COLO668 (cell line): ENCODE measurements at regions not wholly inside any gene's neighbourhood (a gene's known extent, or its start where the extent isn't known, plus 50 kb on each side); places are given as distances from the start of the nearest gene placed in this dataset.

Experiments used
- DNase-seq: peaks from one replicate; lab custom pipeline; 2025; ENCODE audit not compliant: unreplicated experiment; lab: John Stamatoyannopoulos, UW

DNA sequence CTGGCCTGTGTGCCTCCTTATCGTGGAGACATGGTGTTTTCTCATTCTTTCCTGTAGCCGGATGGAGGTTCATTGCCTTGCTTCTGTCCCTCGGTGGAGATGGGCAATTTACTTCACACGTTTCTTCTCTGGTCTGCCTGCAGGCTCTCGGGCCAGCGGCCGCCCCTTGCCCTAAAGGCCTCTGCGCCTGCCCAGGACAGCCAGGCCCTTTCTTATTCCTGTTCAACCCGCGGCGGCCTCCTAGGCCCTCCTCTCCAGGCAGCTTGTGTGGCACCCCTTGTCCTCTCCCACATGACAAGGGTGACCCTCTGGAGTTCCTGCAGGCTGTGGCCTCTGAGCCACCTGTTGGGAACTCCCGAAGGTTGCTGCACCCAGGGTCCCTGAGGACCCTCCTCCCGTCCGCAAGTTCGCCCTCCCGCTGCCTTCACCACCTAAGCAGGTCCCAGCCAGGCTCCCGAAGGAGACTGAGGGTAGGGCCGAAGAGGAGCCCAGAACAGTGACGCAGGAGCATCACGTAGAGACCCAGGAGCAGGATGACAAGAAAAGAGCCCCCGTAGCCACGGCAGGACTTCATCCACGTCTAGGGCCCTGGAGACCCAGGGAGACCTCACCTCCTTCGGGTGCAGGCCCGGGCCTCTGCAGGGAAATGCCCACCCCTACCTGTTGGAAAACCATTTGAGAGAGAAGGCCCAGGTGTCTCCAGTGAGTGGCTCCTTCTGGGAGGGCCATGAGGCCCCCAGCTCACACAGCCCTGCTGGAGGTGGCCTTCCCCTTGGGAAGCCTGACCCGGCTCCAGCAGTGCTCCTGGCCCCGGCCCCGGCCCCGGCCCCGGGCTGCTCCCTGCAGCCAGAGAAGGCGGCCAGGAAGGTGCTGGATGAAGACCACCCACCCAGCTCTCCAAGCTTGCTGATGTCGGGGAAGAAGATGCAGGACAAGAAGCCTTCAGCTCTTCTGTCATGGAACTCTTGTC lies 291.4 kb downstream of the TLE4 start:
- no peak for DNase-seq

DNA sequence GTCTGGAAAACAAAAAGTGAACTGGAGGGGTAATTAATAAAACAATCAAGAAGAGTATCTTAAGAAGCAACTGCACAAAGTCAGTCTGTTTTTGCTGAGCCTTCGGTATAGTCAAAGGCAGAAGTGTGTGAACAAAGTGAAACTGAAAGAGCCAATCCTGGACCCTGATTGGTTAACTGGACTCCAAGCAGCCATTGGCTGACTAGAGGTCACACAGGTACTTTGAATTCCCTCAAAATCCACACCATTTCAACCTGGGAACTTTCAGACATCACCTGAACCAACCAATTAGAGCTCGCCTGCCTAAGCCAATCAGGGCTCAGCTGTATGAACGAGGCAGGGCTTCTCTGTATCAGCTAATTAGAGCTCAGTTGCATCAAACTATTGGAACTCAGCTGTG lies 286.7 kb downstream of the TLE4 start:
- no peak for DNase-seq

DNA sequence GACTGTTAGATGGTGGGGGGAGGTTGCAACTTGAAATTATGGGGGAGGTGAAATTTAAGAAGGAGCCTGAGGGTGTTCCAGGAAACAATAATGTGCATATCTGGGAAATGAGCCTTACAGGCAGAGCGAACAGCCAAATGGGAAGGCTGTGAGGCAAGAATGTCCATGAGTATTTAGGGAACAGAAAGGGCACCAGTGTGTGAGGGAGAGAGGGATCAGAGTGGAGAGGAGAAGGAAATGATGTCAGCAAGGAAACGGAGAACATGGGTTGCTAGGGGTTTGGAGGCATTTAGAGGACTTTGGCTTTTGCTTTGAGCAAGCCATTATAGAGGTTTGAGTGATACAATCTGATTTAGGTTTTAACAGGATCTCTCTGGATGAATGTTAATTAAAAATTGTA lies 285.4 kb downstream of the TLE4 start:
- no peak for DNase-seq

DNA sequence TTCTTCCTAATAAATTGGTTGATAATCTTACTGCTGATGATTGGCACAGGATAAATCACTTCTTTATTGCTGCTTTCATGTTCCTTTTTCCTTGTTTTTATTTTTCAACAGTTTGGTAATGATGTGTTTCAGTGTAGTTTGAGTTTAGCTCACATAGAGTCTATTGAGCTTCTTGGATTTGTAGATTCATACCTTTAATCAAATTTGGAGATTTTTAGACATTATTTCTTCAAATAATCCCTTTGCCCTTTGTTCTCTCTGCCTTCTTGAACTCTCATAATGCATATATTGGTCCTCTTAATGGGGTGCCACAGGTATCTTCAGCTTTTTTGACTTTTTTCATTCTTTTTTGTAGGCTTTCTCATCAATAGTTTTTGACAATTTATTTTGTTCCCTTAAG lies 275.3 kb downstream of the TLE4 start:
- no peak for DNase-seq

DNA sequence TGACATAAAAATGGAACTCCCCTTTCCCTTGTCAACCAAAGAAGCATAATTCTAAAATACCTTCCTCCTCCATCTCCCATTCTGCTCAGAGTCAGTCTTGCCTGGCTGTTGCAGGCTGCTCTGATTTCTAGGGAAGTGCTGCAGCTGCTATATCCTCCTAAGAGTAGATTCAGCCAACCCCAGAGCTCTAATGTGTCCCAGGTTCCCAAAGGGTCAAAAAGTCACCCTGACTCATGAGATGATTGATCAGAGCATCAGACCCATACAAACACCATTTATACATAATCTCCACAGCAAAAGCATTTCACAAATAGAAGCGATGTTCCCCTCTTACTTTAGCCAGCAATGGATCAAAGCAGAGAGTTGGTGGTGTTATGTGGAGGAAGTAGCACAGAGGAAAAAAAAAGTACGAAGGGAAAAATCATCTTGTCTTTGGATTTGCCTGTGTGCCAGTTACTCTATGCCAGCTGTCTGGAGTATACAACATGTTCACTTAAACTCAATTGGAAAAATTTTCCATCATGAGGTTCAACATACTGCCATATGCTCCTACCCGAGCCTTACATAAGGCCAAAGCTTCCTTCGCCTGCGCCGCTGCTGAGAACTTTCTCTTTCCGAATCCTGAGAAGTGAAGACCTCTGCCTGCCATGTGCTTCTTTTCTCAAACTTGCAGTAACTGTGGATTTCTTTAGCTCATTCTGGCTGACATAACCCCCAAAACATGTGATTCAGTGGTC lies 258.0 kb downstream of the TLE4 start:
- DNase-seq = no peak

DNA sequence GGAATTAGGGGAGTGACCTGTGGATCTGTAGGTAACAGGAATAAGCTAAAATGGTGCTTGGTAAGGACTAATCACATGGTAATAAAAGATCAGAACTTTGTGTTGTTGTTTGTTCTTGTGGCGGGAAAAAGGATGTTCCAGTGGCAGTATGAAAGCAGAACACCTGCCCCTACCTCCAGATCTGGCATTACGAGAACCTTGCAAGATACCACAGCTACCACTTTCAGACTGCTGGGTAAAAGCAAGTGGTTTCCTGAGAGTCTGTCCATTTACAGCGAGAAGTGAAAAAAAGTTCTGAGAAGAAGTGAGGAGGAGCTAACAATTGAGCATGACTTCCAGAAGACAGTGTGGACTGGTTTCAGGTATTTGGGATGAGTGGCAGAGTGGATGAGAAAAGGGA lies 252.5 kb downstream of the TLE4 start:
- no peak for DNase-seq

DNA sequence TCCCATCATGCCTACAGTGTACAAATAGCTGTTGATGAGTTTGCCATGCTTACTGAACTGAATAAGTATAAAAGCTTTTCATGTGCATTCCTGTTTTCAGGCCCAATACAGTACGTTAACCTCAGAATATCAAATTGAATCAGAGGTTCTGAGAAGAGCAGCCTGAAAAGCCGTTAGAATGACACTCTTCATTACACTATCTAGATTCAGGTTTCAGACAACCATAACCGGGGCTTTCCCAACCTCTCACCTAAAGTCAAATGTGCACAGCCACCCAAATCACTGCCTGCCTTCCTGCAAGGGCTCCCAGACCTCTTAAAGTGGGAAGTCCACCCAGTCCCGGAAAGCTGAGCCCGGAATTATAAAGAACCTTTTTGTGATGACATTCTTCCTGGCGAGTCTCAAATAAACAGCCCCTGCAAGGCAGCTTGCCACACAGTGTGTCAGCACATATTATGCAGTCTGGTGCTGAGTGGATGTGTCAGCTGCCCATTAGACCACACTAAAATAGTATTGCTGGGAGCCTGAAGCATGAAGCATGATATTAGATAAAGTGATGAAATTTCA lies 245.8 kb downstream of the TLE4 start:
- DNase-seq = no peak

DNA sequence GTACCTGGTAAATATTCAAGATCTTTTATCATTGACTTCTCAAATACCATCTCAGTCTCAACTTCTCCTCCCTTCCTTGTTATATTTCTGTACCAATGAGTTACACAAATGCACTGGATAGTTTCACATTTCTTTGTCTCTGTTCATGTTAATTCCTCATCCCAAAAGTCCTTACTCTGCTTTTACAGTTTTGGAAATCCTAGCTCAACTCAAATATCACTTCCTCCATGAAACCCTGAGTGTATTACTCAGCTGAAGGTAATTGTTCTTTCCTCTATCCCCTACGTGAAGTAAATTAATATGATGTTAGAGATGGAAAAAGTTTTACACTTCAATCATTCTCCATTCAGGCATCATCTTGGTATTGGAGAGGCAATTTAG lies 241.5 kb downstream of the TLE4 start:
- no peak for DNase-seq

DNA sequence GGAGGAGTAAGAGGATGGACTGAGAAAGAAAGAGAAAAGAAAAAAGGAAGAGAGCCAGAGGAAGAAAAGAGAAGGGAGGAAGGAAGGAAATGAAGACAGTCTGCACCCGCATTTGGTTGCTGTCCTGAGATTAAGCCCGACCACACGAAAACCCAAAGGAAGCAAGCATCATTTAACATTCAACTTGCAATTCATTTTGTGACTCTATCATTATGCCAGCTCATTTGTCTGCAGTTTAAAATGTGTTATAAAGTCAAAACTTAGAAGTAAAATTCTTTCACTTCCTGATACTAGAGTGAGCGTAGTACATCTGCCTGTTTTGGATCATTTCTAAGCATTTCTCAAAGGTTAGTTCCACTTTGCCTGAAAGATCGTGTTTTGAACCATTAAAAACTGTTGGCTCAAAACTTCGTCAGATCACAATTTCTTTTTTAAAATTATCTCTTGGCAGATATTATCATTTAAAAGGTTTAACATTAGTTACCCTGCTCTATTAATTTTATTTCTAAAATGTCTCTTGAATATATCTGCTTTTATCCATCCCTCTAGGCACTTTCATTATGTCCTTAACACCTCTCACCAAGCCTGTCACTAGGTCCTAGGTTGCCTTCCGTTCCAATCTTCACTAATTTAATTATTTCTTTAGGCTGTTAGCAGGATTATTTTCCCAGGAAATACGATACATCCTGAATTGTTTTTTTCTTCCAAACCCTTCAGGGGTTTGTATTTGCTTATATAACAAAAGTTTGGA lies 240.9 kb downstream of the TLE4 start:
- DNase-seq = no peak

DNA sequence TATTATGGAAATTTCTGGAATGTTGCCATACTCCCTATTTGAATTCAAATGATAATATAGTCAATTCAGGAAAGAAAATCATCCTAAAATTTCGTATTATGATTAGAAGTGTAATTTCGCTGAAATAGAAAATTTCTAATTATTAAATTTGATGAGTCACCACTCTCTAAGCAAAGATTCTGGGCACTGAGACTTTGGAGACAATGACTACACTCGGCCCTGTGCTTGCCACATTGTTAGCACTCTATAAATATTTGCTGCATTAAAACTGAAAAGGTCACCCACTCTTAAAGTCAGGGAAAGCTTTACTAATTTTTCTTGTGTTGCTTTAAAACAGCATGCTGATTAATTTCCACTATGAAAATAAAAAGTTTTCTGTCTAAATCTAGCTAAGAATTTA lies 240.3 kb downstream of the TLE4 start:
- no peak for DNase-seq

DNA sequence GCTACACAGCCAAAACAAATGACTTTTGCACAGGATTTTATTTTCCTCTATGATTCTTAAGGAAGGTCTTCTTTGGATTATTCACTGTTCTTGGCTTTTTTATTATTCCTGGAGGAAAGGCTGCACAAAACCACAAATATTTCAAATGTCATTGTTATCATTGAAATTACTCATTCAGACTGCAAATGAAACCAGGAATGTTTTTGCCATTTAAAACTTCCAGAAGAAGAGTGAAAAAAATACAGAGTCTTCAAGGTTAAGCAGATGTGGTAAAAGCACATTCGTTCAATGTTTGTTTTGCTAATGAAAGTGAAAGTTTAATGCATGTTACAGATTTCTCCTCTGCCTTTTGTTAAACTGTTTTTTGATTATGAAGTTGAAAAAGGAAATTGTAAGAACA lies 238.2 kb downstream of the TLE4 start:
- no peak for DNase-seq

DNA sequence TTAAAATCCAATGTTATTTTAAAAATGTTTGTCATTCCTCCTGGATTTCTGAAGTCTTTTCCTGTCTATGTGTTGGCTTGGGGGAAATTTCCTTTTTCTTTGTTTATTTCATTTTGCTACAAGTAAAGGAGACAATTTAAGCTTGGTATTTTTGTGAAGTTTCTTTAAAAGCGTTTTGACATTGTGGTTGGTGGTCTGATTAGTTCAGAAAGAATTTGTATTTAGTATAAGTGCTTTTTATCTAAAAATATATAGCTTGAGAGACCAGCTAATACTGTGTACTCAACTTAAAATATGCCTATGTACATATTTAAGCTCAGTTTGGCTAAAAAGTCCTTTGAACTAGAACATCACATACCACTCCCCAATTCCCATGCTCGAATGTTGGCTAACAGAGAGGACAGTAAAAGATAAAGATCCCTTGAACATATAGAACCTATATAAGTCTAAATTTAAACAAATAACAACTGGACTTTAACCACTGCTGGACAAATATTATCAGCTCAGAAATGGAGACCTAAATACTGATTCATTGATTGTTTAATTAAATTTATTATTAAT lies 237.6 kb downstream of the TLE4 start:
- no peak for DNase-seq

DNA sequence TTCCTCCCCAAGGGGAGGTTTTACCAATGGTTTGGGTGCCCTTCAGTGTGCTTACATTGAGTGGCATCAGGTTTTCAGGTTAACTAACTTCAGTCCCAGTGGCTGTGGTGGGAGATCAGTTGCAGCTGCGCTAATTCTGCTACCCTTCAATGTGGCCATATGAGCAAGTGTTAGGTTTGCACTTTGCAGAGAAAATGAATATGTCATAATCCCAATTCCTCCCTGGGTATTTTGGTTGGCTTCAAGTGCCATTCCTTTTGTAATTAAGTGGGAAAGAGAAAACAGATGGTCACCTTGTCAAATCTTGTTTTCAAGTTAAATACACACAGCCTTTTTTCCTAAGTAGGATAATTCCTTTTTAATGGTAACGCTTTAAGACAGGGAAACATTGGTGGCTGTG lies 236.2 kb downstream of the TLE4 start:
- DNase-seq = no peak

DNA sequence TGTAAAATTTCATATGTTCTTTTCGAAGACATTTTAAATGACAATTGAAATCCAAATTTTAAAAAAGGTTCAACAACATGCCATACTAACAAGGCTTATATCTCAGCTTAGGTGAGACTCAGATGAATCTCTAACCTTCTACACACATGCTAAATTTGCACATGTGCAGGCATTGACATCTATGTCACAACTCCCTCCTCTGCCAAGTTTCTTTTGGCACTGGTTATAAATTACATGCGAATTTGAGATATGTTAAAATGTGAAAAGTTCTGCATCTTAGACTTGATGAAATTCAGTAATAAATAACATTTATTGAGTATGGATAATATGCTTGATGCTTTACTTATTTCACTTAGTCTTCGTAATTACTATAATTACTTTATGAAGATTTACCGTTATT lies 234.3 kb downstream of the TLE4 start:
- DNase-seq = no peak

DNA sequence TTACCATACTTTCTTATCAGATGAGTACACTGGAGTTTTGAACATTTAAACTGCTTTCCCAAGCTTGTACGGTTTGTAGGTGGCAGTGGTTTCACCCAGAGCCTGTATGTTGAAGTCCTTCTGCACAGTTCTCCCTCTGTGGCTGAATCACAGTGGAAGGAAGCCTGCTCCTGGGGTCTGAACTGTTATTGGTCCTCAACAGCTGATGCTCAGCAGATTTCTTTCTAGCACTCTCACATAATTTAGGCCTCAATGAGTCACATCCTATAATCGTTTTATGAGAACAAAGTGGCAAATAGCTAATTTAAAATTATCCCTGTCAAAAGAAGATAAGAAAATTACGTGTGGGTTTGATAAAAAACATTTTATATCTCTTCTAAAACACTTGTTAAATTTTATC lies 229.7 kb downstream of the TLE4 start:
- DNase-seq = no peak

DNA sequence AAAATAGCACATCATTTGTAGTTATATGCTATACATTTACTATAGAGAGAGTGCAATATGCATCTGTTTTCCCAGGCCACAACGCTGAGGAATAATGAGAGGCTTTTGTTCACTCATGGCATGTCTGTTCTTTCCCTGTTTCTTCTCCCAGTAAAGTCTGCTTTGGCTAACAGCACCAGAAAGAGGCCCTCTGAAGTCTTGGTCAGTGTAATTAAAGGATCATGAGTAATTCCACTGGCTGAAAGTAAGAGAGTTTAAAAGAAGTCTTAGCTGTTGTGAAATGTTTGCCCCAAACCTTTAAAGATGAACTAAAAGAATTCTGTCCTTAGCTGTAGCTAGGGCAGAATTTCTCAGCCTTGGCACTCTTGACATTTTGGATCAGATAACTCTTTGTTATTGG lies 228.8 kb downstream of the TLE4 start:
- DNase-seq = no peak

DNA sequence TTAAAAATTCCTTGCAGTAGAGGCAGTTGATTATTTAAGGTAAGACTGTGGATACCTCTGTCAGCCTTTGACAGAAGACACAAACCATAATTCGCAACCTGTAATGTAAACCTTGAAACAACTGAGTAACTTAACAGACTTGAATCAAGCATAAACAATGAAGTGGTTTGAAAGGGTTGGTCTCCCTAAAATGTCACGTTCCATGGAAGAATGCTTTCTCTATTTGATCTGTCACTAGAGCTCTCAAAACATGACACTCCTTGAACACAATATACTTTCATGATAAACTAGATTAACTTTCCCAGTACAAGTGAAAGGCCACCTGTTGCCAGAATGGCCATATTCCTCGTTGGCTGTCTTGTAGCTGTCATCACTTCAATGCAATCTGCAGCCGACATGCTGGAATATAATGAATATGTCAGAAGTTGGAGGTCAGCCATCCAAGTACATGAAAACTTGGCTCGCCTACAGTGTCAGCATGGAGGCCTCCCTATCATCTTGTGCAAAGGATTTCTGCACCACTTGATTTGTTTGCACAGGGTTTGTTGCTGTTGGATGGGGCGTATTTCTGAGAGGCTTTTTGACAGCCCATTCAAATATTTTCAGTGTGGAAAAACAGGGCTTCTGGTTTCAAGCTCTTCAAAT lies 228.0 kb downstream of the TLE4 start:
- peak; percentile 7 for DNase-seq

DNA sequence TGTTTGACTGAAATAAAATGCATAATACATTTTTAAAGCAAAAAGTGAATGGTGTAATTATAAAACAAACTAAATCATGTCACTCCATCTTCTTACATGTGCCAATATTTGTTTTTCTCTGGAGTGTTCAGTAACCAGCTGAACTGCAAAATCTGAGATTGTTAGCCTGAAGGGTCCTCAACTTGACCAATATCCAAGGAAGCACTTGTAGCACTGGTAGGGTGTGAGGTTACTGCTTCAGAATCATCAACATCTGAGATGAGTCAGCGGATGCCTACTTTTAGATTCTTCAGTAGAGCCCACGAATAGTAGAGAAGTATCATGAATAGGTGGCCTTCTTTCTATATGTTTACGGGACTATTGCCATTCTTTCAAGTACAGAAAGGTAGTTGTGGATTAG lies 226.7 kb downstream of the TLE4 start:
- DNase-seq = no peak

DNA sequence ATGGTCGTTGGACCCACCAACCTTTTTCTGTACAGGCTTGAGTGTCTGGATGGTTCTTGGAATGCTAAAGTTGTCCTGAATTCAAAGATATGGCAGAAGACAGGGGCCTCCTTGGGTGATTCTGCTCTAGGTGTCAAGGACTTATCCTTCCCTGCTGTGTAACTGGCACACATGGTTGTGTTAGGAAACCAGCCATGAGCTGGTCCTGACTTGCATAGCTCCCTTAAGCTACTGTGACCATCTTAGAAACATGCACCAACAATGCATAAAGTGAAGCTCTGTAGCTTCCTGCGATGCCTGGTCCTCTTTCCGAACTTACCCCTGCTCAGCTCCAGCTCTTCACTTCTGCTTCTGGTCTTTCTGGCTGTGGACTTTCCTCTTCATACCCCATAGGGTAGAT lies 224.6 kb downstream of the TLE4 start:
- no peak for DNase-seq

DNA sequence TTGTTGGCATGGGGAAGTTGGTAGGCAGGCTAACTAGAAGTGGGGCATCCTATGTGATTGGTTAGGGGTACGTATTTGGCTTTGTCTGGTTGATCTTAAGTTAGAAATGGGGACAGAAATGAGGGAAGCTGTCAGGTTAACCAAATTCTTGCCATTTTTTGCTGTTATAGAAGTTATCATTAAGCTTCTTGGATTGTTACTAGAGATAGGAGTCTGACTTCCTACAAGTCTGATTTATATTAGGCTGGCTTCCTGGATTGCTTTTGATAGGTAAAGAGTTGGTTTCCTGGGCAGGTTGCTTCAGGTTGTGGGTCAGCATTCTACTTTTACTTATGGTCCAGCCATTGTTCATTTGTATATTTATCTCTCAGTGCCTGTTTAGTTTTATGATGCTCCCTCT lies 216.9 kb downstream of the TLE4 start:
- DNase-seq = no peak

DNA sequence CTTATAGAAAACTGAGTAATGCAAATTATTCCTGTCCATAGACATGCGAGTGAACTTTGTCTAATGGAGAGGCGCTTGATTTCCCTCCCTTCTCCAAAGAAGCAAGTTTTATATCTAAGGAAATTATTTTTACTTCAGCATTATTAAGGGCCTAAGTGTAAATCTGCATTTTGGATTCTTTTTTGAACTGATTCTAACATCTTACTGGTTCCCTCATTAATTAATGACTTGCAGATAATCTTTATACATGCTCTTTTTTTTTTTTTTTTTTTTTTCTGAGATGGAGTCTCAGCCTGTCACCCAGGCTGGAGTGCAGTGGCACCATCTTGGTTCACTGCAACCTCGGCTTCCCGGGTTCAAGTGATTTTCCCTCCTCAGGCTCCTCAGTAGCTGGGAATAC lies 209.5 kb downstream of the TLE4 start:
- DNase-seq = no peak
